NCI-H2029 treated with DMSO at 0.1 percent for 48 hours (cell line): ENCODE measurements at regions not wholly inside any gene's neighbourhood (a gene's known extent, or its start where the extent isn't known, plus 50 kb on each side); places are given as distances from the start of the nearest gene placed in this dataset.

Experiments
- DNase-seq: peaks from one replicate; lab custom pipeline; 2025; lab: John Stamatoyannopoulos, UW

DNA sequence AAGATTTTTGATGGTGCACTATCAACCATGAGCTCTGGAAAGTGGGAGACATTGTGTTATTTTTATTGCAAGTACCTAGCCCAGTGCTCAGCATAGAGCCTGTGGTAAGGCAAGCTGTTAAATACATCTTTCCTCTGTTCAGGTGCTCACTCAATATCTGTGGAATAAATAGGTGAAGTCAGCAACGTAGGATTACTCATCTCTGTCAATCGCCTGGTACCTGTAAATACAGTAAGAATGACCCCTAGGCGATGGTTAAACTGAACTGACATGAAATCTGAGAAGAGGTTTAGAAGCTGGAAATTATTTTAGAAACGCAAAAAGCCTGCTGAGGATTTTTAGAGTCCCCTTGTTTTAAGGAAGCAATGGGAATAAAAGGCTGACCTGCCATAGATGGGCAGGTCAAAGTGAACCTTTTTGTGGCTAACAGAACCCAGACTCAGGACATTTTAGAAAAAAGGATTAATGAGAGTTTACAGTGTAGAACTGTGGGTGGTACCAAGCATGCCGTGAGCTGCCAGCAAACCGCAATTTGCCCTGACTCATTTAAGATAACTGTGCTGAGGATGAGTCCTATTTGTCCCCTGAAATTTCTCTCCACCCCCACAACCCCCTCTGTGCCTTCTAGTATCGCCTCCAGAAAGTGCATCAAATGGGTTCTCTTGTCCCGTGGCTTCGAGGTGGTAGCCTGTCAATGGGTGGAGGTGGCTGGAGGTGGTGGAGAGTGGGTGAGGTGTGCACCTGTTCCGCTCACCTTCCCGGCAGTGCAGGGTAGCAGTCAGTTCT is 375.1 kb downstream of the MED10 start:
- DNase-seq = no peak

GRCh38 chr5:6000867-6001266 is 377.5 kb downstream of the MED10 start:
- no peak for DNase-seq

GRCh38 chr5:5995819-5996218 is 382.5 kb downstream of the MED10 start:
- DNase-seq = no peak

DNA sequence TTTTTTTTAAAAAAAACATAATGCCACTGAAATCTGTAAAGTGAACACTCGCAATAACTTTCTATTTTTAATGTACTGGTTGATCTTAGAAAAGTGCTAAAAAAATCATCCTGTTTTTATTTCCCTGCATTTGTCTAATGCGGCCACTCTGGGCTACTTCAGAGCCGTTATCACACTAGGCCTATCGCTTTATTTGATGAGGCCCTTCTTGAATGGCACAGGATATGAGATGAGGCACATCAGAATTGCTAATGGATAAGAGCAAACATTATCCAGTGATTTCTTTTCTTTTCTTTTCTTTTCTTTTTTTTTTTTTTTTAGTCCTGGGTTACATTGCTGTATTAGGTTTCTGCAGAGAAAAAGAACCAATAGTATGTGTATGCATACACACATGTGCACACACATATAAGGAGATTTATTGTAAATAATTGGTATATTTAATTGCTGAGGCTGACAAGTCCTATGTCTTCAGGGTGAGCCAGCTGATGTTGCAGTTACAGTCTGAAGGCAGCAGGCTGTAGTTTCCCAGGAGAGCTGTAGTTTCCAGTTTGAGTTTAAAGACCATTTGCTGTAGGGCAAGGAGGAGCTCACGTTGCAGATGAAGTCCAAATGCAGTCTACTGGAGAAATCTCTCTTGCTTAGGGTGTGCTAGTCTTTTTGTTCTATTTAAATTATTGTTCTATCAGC is 391.7 kb downstream of the MED10 start:
- DNase-seq = no peak

DNA sequence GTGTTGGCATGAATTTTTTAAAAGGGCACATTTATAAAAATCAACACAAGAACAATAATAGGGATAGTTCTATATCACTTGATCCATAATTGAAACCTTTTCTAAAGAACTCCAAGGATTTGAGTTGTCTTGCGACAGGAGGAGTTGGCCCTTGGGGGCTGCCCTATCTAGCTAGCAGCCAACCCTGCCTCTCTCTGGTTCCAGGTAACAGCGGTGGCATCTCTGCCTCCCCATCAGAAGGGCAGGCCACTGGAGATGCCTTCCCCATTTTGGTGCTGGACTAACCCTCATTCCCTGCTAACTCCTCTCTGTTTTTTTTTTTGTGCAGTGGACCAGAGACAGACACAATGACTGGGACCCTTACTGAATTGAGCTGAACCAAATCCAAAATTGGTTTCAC is 393.0 kb downstream of the MED10 start:
- DNase-seq = no peak

- DNase-seq = peak; percentile 85
Observed at GRCh38 chr5:5983261-5983980, 394.9 kb downstream of the MED10 start.

- no peak for DNase-seq
Observed at GRCh38 chr5:5981562-5981961, 396.8 kb downstream of the MED10 start.

- DNase-seq = no peak
Observed at GRCh38 chr5:5980538-5980895, 397.8 kb downstream of the MED10 start.

DNA sequence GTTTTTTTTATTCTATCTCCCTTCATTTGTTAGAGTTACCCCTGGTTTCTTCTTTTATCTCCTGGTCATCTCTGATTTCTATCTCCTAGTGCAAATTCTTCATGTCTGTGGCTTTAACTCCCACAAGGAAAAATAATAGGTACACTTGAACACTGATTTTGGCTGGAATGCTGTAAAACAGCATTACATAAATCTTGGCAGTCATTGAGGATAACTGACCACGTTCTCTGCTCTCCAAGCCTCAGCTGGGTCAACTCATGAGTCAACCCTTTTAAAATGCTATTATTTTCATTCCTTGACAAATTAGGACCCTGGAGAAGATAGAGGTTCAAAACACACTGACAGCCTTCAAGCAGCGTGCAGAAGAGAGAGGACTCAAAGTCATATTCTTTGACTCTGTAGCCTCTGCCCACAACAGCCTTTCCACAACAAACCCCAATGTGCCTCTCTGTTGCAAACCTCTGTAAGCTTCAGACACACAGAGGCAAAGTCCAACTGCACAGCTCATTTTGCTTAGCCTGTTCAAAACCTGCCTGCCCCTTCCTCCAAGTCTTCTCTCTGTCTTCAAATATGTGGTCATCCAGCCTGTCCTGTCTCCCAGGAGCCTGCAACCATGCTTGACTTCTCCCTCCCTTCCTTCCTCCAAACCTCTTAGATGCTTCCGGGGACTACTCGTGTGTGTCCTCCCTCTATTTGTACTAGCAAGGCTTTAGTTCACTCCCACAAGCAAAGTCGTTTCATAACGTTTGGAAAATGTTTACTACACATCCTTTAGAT is 398.4 kb downstream of the MED10 start:
- DNase-seq = no peak

DNA sequence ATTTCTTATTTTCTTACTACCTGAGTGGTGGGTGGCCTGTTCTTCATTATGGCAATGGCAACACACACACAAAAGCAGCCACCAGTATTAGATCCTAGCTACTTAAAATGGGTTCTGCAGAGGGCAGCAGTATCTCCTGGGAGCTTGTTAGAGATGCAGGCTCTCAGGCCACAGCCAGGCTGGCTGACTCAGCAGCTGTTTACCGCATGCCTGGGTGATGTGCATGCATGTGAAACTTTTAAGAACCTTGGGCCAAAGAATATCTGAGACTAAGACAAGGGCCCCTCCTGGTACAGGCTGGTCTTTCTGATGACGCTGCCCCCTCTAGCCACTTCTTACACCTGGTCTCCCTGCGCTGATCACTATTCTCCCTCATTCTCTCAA is 399.0 kb downstream of the MED10 start:
- no peak for DNase-seq

DNA sequence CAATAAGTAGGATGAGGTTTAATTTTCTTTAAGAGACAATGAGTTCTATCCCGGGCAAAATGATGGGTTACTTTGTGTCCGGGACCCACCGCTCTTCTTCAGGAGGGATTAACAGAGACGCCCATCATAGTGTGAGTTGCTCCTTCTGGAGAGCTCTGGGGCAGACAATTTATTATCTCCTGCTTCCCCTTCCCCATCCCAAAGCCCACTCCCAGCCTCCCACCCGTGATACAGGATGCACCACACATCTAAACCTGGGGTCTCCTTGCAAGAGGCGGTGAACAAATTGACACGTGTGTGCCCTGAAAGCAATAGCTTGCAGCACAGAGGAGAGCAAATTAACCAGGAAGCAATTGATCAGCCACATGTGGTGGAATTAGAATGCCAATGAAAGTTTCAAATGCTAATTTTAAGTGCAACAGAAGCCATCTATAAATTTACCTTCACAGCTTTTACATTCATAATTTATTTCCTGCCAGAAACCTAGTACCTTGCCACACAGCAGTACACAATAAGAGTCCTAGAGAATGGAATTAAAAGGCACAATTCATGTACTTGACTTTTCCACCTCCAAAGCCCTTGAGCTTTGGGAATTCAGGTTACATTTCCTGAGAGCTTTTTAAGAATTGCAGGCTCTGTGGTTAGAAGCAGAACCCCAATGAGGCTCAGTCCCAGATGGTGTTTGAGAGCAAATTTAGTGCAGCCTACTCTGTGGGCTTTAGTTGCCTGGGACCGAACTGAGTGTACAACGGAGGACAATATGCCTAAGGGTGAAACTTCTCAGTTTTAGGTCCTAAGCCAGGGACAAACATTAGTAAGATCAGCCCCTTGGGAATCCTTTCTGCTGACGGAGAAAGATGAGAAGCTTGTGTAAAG is 399.6 kb downstream of the MED10 start:
- no peak for DNase-seq

GRCh38 chr5:5971203-5971602 is 407.1 kb downstream of the MED10 start:
- DNase-seq = no peak

- DNase-seq = no peak
Observed at GRCh38 chr5:5969942-5970483, 408.3 kb downstream of the MED10 start.

- no peak for DNase-seq
Observed at GRCh38 chr5:5968981-5969380, 409.4 kb downstream of the MED10 start.

DNA sequence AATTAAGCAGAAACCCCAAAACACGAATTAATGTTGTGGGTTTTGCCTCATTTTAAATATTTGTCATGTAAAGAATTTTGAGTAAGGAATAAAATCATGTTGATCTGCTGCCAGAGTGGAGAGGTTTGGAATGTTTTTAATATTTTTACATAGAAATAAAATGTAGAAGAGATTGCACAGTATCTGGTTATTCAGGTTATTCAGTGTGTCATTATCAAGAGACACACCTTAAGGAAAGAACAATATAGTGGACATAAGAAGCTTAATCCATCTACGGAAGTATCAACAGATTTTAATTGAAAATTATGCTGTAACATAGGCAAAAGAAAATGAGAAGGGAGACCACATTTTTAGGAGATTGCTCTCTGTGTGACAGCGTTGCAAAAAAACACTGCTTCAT is 410.4 kb downstream of the MED10 start:
- DNase-seq = no peak

GRCh38 chr5:5967373-5967772 is 411.0 kb downstream of the MED10 start:
- no peak for DNase-seq

DNA sequence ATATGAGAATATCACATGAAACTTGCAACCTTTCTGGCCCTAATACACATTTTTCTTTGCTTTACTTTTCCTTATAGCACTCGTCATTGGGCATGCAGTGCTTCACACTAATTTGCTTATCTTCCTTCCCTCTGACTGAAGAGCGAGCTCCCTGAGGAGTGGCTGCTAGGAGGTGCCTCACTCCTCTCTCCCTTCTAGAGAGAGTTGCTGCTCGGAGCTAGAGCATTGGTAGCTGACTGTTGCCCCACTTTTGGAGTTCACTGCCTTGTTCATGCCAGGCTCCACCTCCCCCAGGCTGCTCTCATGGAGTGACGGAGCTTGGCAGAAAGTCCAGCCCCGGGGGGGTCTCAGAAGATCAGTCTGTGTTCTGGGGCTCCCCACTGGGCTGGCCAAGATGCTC is 413.2 kb downstream of the MED10 start:
- no peak for DNase-seq

- no peak for DNase-seq
Observed at GRCh38 chr5:5964347-5964746, 414.0 kb downstream of the MED10 start.

GRCh38 chr5:5957737-5958136 is 420.6 kb downstream of the MED10 start:
- no peak for DNase-seq

- no peak for DNase-seq
Observed at GRCh38 chr5:5954275-5954598, 424.1 kb downstream of the MED10 start.

GRCh38 chr5:5953584-5954274 is 424.6 kb downstream of the MED10 start:
- DNase-seq = no peak
